GM12873 (cell line): ENCODE measurements at regions not wholly inside any gene's neighbourhood (a gene's known extent, or its start where the extent isn't known, plus 50 kb on each side); places are given as distances from the start of the nearest gene placed in this dataset.

Source experiments
- CTCF ChIP-seq: IDR thresholded peaks from 2 replicates; pipeline ENCODE4 v1.5.1; 2012; ENCODE audit warnings: low read depth, mild to moderate bottlenecking, moderate library complexity, low read length, control low read depth; ENCODE audit not compliant: insufficient read depth; ENCODE audit errors: missing control alignments

- TF ChIP-seq CTCF, result no peak
Measured at GRCh38 chr16:80323808-80324195, 217.0 kb upstream of the DYNLRB2 start.

DNA sequence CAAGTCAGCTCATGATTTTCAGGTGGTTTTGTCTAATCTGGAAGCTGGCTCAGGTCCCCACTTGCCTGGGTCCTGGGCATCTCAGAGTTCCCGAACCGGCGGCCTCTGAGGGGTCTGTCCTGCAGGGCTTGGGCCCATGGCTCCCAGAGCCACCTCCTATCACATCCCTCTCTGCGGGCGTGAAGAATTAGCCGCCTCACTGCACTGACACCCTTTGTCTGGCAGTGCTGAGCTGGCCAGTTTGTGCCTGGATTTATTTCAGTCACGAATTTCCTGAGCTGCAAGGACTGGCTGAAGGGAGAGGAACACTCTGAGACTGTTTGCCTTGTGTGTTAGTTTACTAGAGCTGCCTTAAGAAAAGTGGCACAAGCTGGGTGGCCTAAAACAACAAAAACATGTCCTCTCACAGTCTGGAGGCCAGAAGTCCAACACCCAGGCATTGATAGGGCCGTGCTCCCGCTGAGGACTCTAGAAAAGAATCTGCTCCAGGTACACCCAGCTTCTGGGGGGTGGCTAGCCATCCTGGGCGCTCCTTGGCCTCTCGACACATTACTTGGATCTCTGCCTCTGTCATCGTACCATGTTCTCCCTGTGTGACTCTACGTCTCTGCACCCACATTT is 217.5 kb upstream of the DYNLRB2 start:
- no peak for TF ChIP-seq CTCF

- TF ChIP-seq CTCF, result peak; percentile 17
Measured at GRCh38 chr16:80319181-80319580, 221.6 kb upstream of the DYNLRB2 start.

DNA sequence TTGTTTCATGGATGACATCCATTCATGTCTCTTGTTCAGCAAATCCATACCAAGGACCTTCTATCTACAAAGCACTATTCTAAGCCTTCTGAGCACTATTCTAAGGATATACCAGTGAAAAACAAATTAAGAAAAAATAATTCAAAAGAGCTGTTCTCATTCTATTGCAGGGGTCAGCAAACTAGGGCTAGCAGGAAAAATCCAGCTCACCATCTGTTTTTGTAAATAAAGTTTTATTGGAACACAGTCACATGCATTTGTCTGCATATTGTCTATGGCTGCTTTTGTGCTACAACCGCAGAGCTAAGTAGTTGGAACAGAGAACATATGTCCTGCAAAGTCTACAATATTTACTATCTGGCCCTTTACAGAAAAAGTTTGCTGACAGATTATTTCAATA is 222.7 kb upstream of the DYNLRB2 start:
- no peak for TF ChIP-seq CTCF

DNA sequence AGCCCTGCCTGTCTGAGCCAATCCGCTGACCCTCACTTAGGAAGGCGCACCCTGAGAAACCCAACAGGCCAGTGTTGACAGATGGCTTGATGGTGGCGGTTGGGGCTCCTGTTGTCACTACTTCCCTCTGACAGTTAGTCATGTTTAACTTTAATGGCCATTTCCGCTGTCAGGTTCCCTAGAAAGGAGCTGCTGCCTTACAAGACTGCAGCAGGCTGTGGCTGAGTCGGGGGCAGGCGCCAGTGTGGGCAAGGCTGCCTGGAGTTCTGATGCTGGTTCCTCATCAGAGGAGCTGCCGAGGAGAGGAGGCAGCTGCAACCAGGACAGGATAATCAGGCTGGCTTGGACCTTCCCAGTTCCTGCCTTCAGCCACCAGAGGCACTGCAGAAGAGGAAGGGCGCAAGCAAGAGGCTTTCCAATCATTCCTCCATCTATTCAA is 223.2 kb upstream of the DYNLRB2 start:
- TF ChIP-seq CTCF, result peak; percentile 54

DNA sequence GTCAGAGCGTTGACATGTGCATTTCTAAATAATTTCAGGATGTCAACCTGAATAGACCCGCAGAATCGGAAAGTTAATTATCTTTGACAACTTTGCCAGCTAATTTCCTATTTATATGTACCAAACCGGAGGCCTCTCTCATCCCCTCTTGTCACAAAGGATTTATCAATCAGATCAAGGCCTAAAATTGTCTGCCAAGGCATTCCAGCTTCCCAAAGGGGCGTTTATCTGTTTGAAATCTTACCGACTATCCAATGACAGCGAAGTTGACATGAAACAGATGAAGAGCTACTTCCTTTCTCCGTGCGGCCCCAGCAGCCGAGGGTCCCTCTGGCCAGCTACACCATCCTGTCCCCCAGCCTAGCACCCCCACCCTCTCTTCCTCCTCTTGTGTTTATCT is 223.7 kb upstream of the DYNLRB2 start:
- no peak for TF ChIP-seq CTCF

DNA sequence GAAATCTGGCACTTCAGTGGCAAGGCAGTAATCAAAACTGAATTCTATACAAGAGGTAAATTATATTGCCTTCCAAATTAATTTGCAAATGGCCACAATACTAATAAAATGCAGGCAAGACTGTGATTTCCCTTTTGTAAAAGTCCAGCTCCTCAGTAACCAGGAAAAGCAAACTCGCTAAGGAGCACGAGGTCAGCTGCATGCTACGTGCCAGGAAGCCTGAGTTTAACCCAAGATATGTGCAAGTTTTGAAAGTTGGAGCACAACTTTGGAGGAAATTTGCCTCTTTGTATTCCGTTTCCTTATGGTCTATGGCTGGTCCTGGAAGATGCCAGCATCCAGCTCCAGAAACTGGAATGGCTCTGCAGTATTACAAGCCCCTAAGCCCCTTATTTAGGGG is 226.8 kb upstream of the DYNLRB2 start:
- no peak for TF ChIP-seq CTCF
